A673 (cell line): ENCODE measurements at regions not wholly inside any gene's neighbourhood (a gene's known extent, or its start where the extent isn't known, plus 50 kb on each side); places are given as distances from the start of the nearest gene placed in this dataset.

Experiments
- BruUV-seq: library from RNA; stranded (reverse); fragments of 400-500 nt; replicated peaks from 2 replicates; lab custom pipeline; 2021; lab: Mats Ljungman, UMichigan
- CTCF ChIA-PET: fragments of 300-600 bp; sonication (Branson Sonifier 250); formaldehyde crosslinking; loops from one replicate; lab custom pipeline; 2022; ENCODE audit warnings: antibody characterized with exemption; lab: Charles Lee
- POLR2A ChIA-PET: fragments of 300-600 bp; sonication (Branson Sonifier 250); formaldehyde crosslinking; loops from one replicate; lab custom pipeline; 2022; ENCODE audit warnings: antibody characterized with exemption; ENCODE audit not compliant: low non-redundant PET; lab: Charles Lee
- DNase-seq: peaks from one replicate; pipeline ENCODE4 v3.0.0-alpha.2; 2015; ENCODE audit warnings: low spot score
- H3K27ac ChIP-seq: fragments of 200-600 bp; sonication (generic); 2 replicates; pipeline ENCODE4 v1.5.1; 2016; ENCODE audit warnings: mixed run types, low read depth, mild to moderate bottlenecking, mixed read lengths, antibody characterized with exemption, low read length; ENCODE audit not compliant: poor library complexity, severe bottlenecking
- H3K27me3 ChIP-seq: fragments of 200-600 bp; sonication (generic); replicated peaks from 2 replicates; pipeline ENCODE4 v1.6.1; 2017; ENCODE audit warnings: mixed run types, low read depth, mild to moderate bottlenecking, mixed read lengths, antibody characterized with exemption, low read length; ENCODE audit not compliant: insufficient read depth, poor library complexity
- H3K36me3 ChIP-seq: fragments of 200-600 bp; sonication (generic); 2 replicates; pipeline ENCODE4 v1.6.1; 2016; ENCODE audit warnings: mixed run types, mild to moderate bottlenecking, mixed read lengths, antibody characterized with exemption, low read length; ENCODE audit not compliant: insufficient read depth, poor library complexity, severe bottlenecking
- H3K4me1 ChIP-seq: fragments of 200-600 bp; sonication (generic); 2 replicates; pipeline ENCODE4 v1.6.1; 2017; ENCODE audit warnings: mixed run types, mild to moderate bottlenecking, mixed read lengths, antibody characterized with exemption, low read length; ENCODE audit not compliant: insufficient read depth, poor library complexity, severe bottlenecking
- H3K4me3 ChIP-seq: fragments of 200-600 bp; sonication (generic); 2 replicates; pipeline ENCODE4 v1.5.1; 2016; ENCODE audit warnings: low read depth, mixed run types, mild to moderate bottlenecking, mixed read lengths, low read length; ENCODE audit not compliant: poor library complexity, severe bottlenecking
- H3K9me3 ChIP-seq: fragments of 200-600 bp; sonication (generic); 2 replicates; pipeline ENCODE4 v1.6.1; 2016; ENCODE audit warnings: mixed run types, low read depth, mild to moderate bottlenecking, mixed read lengths, antibody characterized with exemption, low read length; ENCODE audit not compliant: poor library complexity, severe bottlenecking
- EZH2 ChIP-seq: fragments of 200-600 bp; sonication (generic); IDR thresholded peaks from 2 replicates; pipeline ENCODE4 v1.6.1; 2017; ENCODE audit warnings: borderline replicate concordance, low read depth, mild to moderate bottlenecking, mixed read lengths, antibody characterized with exemption, low read length; ENCODE audit not compliant: poor library complexity, severe bottlenecking
- intact Hi-C: fragments of 100-400 bp; cut with micrococcal nuclease; formaldehyde crosslinking; loops from one replicate; pipeline ENCODE4 v1.10.0; 2022; ENCODE audit not compliant: unreplicated experiment
- TF ChIP-seq, protein P1 (sequence below): fragments of 300-800, 200-600 bp; sonication (generic); conservative IDR thresholded peaks from 2 replicates; pipeline ENCODE4 v1.5.1; 2017; ENCODE audit warnings: low read depth, mild to moderate bottlenecking, antibody characterized with exemption, low read length, moderate library complexity, mixed read lengths

DNA sequence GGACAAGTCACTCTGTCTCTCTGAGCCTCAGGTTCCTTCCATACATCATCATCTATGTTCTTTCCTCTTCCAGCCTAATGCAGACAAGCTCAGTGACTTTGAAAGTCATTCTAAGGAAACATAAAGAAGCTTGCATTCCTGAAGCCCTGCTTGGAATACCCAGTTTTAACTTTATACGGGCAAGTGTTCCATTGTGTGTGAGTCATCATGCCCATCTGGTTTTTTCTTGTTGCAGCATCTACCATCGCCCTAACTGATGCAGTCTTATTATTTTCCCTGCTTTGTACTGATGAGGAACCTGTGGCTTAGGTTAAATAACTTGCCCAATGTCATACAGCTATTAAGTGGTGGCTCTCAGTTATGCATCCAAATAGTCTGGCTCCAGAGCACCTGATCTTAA, 177.9 kb upstream of the RAI2 start:
- CTCF ChIA-PET = no interaction called here
- H3K4me3 ChIP-seq = no peak overlapping the region
- POLR2A ChIA-PET = no interaction called here
- no peak overlapping the region for H3K27ac ChIP-seq
- no peaks in the 10 kb centered on the region for H3K9me3 ChIP-seq
- H3K36me3 ChIP-seq = no peaks in the 10 kb centered on the region
- no TSS peak for BruUV-seq
- no peak for DNase-seq
- no peaks in the 10 kb centered on the region for H3K4me1 ChIP-seq
- no peaks in the 10 kb centered on the region for H3K27me3 ChIP-seq
- TF ChIP-seq, protein P1, sequence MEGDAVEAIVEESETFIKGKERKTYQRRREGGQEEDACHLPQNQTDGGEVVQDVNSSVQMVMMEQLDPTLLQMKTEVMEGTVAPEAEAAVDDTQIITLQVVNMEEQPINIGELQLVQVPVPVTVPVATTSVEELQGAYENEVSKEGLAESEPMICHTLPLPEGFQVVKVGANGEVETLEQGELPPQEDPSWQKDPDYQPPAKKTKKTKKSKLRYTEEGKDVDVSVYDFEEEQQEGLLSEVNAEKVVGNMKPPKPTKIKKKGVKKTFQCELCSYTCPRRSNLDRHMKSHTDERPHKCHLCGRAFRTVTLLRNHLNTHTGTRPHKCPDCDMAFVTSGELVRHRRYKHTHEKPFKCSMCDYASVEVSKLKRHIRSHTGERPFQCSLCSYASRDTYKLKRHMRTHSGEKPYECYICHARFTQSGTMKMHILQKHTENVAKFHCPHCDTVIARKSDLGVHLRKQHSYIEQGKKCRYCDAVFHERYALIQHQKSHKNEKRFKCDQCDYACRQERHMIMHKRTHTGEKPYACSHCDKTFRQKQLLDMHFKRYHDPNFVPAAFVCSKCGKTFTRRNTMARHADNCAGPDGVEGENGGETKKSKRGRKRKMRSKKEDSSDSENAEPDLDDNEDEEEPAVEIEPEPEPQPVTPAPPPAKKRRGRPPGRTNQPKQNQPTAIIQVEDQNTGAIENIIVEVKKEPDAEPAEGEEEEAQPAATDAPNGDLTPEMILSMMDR = no peak
- no peak for TF ChIP-seq EZH2
- intact Hi-C loops = no loop called here

DNA sequence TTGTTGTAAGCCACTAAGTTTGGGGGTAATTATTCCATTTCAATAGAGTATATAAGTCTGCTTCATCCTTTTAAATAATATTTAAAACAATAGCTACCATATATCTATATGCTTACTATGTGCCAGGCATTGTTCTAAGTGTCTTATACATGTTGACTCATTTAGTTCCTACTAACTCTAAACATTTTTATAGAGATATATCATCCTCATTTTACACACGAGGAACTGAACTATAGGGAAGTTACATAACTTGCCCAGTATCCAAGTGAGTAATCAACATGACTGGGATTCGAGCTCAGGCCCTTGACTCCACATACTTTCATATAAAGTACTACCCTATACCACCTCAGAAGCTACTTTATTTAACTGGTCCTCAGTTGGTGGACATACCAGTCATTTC, 175.3 kb upstream of the RAI2 start:
- ChIA-PET CTCF (no interaction called here), POLR2A (no interaction called here)
- no TSS peak for BruUV-seq
- no peak for DNase-seq
- Histone ChIP-seq H3K4me1 (no peaks in the 10 kb centered on the region), H3K36me3 (no peaks in the 10 kb centered on the region), H3K4me3 (no peak overlapping the region), H3K9me3 (no peaks in the 10 kb centered on the region), H3K27me3 (no peaks in the 10 kb centered on the region), H3K27ac (no peak overlapping the region)
- intact Hi-C loops = no loop called here
- TF ChIP-seq, protein P1 = no peak
- no peak for TF ChIP-seq EZH2

DNA sequence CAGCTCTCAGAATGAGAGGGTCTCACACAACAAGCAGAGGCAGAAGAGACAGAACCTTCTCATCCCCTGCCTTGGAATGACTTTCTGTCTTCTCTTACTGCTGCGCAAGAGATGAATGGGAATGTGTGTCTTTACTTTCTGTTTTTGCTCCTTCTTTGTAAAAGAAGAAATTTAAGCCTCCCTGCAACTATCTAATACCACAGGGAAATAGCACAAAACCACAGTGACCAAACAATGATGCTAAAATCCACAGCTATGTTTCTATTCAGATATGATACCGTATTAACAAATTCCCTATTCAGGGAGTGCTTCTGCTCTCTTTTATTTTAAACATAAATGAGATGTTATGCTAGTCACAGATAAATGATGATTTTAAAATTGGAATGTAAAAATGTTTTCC, 173.8 kb upstream of the RAI2 start:
- no peaks in the 10 kb centered on the region for H3K27me3 ChIP-seq
- no TSS peak for BruUV-seq
- no peak for DNase-seq
- no peak for TF ChIP-seq EZH2
- TF ChIP-seq, protein P1 = no peak
- H3K9me3 ChIP-seq = no peaks in the 10 kb centered on the region
- CTCF ChIA-PET = no interaction called here
- no peaks in the 10 kb centered on the region for H3K36me3 ChIP-seq
- no peak overlapping the region for H3K27ac ChIP-seq
- POLR2A ChIA-PET = no interaction called here
- H3K4me3 ChIP-seq = no peak overlapping the region
- H3K4me1 ChIP-seq = no peaks in the 10 kb centered on the region
- intact Hi-C loops = no loop called here
